HG03066 (cell line): ENCODE measurements at regions not wholly inside any gene's neighbourhood (a gene's known extent, or its start where the extent isn't known, plus 50 kb on each side); places are given as distances from the start of the nearest gene placed in this dataset.

ENCODE experiments used
- ATAC-seq: cut with Tn5 transposase; IDR thresholded peaks from one replicate; pipeline ENCODE4 v1.9.1; 2021; ENCODE audit warnings: low read depth; ENCODE audit not compliant: unreplicated experiment

DNA sequence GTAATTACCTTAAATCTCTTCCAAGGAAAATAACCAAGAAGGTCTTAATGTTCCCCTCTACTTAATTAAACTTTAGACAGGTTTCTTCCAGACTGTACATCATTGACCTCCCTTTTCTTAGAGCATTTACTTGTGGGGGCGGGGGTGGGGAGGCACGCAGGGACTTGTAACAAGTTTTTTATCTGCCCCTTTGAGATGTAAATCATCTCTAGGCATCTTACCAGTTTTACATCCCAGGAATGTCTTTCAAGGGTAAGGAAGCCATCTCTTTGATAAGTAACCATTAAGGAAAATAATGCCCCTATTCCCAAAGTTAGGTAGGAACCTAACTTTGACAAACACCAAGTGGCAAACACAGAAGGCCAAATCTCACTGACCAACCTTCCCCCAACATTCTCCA is 528.6 kb downstream of the SUCLA2 start:
- ATAC-seq = no peak

DNA sequence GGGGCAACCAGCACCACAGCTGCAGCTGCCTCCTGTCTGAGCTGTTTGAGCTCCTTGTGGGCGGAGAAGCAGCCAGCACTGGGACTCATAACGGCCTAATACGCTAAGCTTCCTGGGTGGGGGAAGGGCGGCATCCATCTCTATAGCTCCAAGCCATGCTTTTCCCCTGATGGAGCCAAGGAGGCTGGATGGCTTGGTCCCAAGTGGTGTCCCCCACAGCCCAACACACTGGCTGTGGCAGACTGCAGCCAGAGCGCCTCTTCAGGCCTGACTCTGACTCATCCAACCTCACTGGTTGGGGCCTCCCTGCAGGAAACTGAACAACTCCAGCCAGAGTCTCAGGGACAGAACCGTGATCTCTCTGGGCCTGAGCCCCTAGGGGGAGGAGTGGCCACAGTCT is 537.3 kb downstream of the SUCLA2 start:
- no peak for ATAC-seq

DNA sequence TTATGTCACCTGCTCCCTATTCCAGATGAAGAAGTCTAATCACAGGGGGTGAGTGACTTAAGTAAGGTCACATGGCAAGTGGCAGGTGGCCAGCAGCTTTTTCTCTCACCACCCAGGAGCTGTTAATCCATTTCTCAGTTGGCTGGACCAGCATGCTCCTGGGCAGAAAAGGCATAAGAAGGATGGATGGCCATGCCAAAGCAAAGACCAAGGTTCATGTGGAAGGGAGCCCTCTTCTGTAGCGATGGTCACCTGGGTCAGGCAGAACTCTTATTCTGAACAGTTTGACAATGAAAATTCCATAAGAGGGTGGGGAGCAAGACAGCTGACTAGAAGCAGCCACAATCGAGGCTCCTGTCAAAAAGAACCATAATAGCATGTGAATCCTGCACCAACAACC is 538.1 kb downstream of the SUCLA2 start:
- no peak for ATAC-seq

DNA sequence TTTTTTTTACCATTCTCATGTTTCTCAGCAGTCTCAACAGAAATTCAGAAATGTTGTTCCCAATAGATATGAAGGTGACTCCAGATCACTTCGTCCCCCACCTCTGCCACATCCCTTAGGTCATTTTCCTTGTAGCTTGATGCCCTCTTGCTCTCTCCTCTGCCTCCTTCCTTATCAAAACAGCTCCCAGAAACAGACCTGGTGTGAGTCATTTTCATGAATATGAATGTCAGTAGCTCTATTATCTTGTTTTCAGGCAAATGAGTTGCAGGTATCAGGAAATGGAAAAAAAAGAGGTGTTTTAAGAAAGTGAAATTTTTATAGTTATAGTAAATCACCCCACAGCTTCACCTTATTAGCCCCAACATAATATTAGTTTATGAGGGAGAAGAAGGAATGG is 539.3 kb downstream of the SUCLA2 start:
- no peak for ATAC-seq

DNA sequence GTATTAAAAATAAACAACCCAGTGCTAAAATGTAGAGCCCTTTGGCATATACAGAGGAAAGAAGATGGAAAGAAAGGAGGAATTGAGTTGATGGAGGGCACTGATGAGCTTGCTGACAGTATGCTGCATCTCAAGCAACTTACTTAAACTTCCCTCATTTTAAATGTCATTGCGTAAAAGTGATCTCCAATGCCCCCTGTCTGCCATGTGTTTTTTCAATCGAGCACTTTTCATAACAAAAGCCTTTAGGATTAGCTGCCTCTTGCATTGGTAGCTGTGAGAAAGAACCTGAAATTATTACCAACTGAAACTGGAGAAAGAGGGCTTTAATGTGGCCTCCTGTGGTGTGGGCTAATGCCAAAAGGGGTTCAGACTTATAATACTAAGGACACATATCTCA is 541.6 kb downstream of the SUCLA2 start:
- no peak for ATAC-seq

DNA sequence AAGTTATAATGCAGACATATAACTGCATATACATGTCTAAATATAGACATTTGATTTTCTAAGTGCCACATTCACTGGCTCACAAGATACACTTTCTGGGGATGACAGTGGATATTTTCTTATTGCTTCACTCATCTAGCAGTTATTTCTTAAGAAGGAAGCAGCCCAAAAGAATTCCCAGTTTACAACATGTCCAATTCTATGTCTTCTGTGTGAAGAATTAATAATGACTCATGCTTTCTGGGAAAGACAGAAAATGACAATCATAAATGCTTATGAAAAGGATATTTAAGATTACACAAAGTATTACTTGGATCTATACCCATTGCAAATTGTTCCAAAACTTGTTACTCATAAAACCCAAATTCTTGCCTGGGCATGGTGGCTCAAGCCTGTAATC is 543.4 kb downstream of the SUCLA2 start:
- ATAC-seq = no peak

DNA sequence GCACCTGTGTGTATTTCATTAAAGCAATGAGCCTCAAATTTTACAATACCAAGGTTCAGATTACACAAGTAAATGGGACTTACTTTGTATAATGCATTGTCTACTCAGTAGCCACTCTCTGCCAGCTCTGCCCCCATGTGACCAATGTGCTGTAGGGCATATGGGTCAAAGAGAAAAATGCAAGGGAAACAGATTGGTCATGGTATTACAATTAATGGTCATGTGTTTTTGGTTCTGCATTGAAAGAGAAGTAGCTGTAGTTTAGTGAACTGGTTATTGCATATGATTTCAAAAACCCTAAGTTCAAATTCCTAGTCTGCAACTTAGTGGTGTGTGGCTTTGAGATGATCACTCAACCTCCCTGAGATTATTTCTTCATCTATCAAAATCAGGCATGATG is 545.4 kb downstream of the SUCLA2 start:
- ATAC-seq = no peak

DNA sequence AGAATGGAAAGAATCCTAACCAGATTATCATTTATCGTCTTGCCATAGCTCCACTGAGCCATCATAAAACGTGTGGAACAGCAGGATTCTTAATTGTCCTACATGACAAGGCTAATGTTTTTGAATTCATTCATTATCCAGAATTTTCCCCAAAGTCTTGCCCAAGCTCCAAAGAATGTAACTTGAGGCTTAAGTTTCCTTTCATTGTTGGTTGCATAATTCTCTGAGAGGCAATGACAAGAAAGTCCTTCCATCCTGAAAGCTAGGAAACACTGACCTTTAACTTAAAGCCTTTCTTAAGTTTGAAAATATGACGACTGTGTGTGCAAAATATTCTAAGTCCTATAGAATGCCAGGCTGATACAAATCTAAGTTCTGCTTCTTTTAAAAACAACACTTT is 546.1 kb downstream of the SUCLA2 start:
- no peak for ATAC-seq

DNA sequence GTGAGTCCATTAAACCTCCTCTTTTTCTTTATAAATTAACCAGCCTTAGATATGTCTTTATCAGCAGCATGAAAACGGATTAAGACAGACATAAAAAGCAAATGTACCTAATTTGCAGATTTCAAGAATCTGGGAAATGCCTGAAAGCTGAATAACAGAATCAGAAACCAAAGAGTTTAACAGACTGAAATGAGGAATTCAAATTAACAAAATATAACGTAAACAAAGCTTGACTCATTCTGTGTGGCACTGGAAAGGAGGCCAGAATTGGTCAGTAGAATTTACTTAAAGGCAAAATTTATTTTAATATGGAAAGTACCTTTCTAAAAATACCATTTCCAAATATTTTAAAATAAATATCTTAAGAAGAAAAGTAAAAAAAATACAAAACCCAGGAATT is 540.6 kb upstream of the HTR2A start:
- no peak for ATAC-seq

DNA sequence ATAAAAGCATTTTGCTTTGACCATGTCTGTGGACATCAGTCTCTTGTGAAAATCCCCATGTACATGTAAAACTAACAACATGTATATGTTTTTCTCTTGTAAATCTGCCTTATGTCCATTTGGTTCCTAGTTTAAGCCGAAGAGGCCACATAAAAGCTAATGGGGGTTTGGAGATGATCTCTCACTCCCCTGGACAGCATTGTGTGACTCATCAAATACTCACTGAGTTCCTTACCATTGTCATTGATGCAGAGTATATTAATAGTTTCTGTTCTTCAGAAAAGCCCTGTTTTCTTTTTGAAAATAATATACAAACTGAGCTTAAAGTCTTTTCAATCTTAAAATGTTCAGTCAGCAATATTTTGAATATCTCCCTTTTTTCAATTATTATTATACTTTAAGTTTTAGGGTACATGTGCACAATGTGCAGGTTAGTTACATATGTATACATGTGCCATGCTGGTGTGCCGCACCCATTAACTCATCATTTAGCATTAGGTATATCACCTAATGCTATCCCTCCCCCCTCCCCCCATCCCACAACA is 536.7 kb upstream of the HTR2A start:
- no peak for ATAC-seq

DNA sequence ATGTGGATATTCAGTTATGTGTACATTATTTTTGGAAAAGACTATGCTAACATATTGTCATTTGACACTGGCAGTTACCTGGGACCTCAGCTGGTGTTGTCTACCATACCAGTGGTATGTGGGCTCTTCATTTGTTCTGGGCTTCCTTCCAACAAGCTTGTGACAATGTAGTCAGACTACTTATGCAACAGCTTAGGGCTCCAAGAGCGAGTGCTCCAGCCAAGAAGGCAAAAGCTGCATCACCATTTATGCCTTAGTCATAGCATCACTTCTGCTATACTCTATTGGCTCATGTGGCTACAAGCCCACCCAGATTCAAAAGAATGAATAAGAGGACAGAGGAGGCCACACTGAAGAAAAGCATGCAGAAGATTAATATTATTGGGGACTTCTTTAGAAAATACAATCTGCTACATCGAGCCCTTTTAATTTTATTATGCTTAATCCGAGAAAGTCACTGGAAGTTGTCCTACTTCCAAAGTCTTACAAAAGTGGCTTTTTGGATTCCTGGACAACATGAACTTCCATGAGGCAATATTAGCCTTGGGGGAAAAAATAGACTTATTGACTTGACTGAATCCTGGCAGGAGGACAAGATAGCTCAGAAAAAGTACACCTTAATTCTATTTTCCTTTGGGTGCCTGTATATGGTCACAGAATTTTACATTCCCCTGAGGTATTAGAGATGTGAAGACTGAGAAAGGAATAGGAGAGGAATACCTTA is 529.4 kb upstream of the HTR2A start:
- ATAC-seq = no peak

DNA sequence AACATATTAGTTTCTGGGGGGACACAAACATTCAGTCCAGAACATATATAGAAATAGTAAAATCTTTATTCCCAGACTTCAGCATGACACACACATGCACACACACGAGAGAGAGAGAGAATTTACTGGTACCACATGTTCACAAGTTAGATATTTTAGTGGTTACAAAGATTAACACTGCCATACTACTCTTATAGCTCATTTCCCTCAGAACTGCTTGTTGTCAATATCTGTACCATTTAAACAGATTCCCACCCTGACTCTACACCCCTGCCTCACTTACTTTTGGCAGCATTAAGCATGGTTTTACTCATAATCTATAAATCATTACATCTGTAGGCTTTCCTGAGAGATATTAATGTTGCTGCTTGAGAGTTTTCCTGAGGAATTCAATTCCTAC is 524.7 kb upstream of the HTR2A start:
- ATAC-seq = no peak

DNA sequence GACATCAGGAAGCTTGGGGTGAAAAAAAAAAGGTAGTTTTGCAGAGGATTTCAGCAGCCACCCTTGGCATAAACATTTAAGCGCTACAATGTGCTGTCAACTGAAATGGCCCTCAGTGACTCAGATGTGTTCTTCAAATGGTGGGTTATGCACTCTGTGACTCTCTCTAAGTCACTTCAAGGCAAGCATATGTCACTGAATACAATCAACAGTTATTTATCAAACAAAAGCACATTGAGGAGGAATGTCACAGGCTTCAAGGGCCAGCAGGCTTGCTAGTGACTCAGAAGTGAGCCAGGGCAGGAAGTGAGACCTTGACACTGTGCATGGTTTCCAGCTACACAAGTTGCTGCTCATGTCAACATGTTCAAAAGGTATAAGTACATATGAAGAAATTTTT is 523.7 kb upstream of the HTR2A start:
- ATAC-seq = no peak

DNA sequence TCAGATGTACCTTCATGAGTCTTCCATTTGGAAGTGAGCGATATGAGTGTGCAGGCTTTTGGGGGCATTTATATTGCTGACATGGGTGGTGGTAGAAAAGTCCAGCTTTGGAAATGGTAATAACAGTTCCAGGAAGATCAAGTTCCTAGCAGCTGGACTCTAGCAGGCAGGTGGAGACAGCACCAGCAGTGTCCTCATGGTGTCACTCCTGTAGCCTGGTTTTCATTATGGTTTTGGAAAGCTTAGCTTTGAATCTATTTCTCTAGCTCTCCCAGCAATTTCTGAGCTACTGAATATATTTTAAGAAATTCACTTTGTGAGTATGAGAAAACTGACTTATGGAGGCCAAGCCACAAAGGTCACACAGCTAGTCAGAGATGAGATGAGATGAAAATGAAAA is 523.2 kb upstream of the HTR2A start:
- no peak for ATAC-seq

DNA sequence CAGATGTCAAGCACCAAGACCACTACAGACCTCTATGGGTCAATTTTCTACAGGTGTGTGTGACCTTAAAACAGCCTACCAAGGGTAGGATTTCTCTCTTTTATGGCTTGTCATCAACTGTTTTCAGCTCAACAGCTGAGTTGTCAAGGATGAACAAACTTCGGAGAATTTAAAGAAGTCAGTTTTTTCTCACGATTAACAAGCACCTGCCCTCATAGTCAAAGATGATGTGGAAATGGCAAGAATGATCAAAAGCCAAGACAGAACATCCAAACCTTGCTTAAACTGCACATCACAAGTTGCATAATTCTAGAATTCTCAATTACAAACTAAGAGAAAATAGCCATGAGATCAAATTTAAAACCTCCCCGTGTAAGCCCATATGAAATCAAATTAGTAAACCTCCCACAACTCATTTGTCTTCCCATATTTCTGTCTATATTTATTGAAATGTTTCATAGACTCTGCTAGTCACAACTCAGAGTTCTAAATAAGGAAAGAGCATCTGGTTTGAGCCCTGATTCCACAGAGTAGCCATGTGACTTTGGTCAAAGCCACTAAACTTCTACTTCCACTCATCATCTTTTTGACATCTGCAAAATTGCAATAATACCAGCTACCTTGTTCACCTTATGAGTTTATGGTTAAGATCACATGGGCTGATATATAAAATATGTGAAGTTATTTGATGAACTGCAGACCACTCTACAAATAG is 521.5 kb upstream of the HTR2A start:
- ATAC-seq = no peak

DNA sequence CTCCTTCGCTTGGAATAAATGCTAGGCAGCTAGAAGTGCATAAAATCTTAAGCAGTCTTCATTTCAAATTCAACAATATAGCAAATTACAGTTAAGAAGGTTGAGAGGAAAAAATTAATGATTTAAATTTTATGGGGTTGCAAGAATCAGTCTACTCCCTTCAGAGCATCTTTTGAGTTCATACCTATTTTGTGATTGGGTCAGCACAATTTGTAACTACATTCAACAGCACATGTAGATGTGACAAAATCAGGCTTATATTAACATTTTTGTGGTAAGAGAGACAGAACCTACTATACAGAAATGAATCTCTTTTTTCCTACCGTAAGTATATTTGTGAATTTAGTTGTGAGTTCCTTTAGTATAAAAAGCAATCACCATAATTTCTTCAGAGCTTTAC is 520.6 kb upstream of the HTR2A start:
- no peak for ATAC-seq

DNA sequence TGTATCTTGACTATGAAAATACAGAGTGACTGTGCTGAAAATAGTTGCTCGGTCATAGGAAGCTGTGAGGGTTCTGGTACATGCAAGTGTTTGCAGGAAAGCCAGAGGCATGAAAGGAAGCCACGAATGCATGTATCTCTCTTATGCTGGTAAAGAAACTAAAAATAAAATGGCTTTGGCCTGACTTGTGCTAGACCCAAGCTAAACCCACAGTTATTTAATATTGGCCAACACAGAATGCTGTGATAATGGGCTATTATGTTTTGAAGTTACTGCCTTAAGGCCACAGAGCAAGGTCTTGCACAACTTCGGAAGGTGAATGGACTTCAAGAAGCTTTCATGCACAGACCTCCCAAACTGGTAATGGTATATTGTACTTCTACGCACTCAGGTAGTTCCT is 518.2 kb upstream of the HTR2A start:
- no peak for ATAC-seq

DNA sequence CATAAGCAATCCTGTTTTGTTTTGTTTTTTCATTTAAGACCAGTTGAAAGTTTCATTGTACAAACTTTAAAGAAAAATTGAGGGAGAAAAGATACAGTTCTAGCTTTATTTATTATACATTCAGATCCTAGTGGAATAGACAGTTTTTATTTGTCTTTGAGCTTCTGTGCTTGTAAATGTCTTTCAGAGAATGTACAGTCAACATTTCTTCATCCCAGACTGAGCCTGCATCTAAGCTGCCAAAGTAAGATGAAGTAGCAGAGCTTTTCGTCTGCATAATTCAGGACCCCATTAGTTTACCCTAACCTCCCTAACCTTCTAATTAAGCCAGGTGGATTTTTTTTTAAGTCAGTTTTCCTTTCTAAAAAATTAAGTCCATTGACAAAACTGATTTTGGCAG is 516.7 kb upstream of the HTR2A start:
- ATAC-seq = no peak

DNA sequence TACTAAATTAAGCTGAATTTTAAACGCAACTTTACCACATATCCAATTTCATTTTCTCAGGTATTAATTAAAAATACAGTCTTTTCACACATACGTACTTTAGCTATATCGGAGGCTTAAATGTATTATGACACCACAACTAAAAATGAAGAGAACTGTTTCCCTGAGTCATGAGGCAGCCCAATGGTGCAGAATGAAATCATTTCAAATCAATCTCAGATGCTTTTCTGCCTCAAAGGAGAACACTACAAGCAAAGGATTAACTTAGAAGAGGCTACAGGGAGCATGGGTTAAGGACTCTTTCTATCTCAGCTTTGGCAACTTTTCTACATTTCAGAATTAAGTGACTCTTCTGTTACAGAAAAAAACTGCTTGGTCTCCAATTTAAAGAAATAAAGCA is 516.3 kb upstream of the HTR2A start:
- ATAC-seq = no peak

DNA sequence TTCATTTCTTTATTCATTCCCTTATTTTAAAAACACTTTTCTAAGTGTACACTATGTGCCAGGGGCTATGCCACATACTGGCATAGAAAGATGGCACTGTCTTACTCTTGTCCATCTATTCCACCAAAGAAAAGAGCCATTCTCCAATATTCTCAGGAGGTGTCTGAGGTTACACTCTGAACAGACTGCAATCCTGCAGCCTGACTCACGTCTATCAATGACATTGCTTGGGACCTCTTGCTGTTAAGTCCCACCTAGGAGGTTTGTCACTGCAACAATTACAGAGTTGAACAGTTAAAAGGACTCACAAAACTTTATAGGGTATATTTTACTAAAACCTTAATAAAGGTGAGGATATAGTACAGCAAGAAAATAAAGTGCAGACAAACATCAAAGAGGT is 512.9 kb upstream of the HTR2A start:
- ATAC-seq = no peak

DNA sequence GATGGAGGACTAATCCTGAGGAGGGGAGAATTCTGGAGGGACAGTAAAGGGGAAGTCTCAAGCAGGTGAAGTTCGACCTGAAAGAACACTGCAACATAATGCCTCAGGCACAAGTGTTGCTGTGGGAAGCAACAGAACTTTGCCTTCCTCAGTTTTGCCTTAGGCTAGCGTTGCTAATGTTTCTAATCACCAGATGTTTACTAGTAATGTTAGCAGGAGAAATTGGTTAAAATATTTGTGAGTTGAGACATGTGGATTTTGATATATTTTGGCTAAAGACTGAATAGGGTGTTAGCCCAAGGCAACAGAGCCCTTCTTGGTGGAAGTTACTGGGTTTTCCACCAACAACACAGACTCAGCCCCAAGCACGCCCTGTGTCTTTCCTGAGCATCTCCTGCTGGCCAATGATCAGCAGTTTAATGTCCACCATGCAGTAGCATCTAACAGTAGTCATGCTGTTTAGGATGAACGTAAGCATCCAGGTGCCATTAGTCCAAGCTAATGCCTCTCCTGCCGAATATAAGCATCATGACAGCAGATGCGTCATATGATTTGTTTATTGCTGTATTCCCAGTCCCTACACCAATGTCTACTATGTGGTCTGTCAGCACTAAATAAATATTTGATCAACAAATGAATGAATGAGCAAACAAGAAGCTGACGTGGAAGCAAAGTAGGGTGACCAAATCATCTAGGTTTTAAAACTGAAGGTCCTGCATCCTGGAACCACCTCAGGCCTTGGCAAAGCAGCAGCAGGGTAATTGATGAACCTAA is 511.9 kb upstream of the HTR2A start:
- ATAC-seq = no peak
